ENCODE measurements at regions not wholly inside any gene's neighbourhood (a gene's known extent, or its start where the extent isn't known, plus 50 kb on each side); places are given as distances from the start of the nearest gene placed in this dataset.

GRCh38 chr4:125808022-125808421 is 493.3 kb downstream of the FAT4 start:
- Mint-ChIP-seq H3K9me3 (no peaks in the 10 kb centered on the region), H3K36me3 (no peaks in the 10 kb centered on the region), H3K27ac (no peak overlapping the region)
- ATAC-seq, result no peak
- DNase-seq (ENCODE audit: low spot score in 2 of 2), result no peak

- ATAC-seq (no peak), DNase-seq (ENCODE audit: low spot score in 2 of 2) (no peak)
- no peaks in the 10 kb centered on the region for H3K36me3 Mint-ChIP-seq
- H3K9me3 Mint-ChIP-seq, result peaks cover 0 to 5% of the 10 kb centered on the region in 2 donors
- no peak overlapping the region for H3K27ac Mint-ChIP-seq
These were observed 493.8 kb downstream of the FAT4 start for GRCh38 chr4:125808570-125808969.

GRCh38 chr4:125811892-125812291 is 497.1 kb downstream of the FAT4 start:
- Mint-ChIP-seq H3K27ac (no peak overlapping the region), H3K9me3 (peaks cover 6 to 11% of the 10 kb centered on the region in 2 donors), H3K36me3 (no peaks in the 10 kb centered on the region)
- DNase-seq (ENCODE audit: low spot score in 2 of 2) (no peak), ATAC-seq (no peak)

GRCh38 chr4:125826801-125827695 is 512.3 kb downstream of the FAT4 start:
- Mint-ChIP-seq H3K9me3 (peaks cover 9 to 11% of the 10 kb centered on the region in 2 donors), H3K36me3 (no peaks in the 10 kb centered on the region), H3K27ac (no peak overlapping the region)
- no peak for DNase-seq (ENCODE audit: low spot score in 2 of 2)
- ATAC-seq, result no peak

- H3K27ac Mint-ChIP-seq, result no peak overlapping the region
- no peaks in the 10 kb centered on the region for H3K36me3 Mint-ChIP-seq
- peaks cover 10 to 11% of the 10 kb centered on the region in 2 donors for H3K9me3 Mint-ChIP-seq
- DNase-seq (ENCODE audit: low spot score in 2 of 2) (no peak), ATAC-seq (no peak)
These were observed 512.9 kb downstream of the FAT4 start for GRCh38 chr4:125827696-125828052.

GRCh38 chr4:125828346-125828745 is 513.6 kb downstream of the FAT4 start:
- Mint-ChIP-seq H3K36me3 (no peaks in the 10 kb centered on the region), H3K9me3 (peaks cover 9 to 11% of the 10 kb centered on the region in 2 donors), H3K27ac (no peak overlapping the region)
- no peak for ATAC-seq
- no peak for DNase-seq (ENCODE audit: low spot score in 2 of 2)

- Mint-ChIP-seq H3K27ac (no peak overlapping the region), H3K9me3 (peaks cover 14 to 16% of the 10 kb centered on the region in 2 donors), H3K36me3 (no peaks in the 10 kb centered on the region)
- ATAC-seq (no peak), DNase-seq (ENCODE audit: low spot score in 2 of 2) (no peak)
These were observed 517.4 kb downstream of the FAT4 start for GRCh38 chr4:125832161-125832560.

- DNase-seq (ENCODE audit: low spot score in 2 of 2) (no peak), ATAC-seq (no peak)
- Mint-ChIP-seq H3K9me3 (peaks cover 6 to 10% of the 10 kb centered on the region in 2 donors), H3K36me3 (no peaks in the 10 kb centered on the region), H3K27ac (no peak overlapping the region)
These were observed 521.9 kb downstream of the FAT4 start for GRCh38 chr4:125836597-125837195.

- no peak overlapping the region for H3K27ac Mint-ChIP-seq
- DNase-seq (ENCODE audit: low spot score in 2 of 2) (no peak), ATAC-seq (no peak)
- no peaks in the 10 kb centered on the region for H3K36me3 Mint-ChIP-seq
- H3K9me3 Mint-ChIP-seq, result peaks cover 6% of the 10 kb centered on the region in 2 donors
These were observed 522.9 kb downstream of the FAT4 start for GRCh38 chr4:125837493-125838201.

GRCh38 chr4:125838202-125838601 is 523.4 kb downstream of the FAT4 start:
- H3K36me3 Mint-ChIP-seq, result no peaks in the 10 kb centered on the region
- ATAC-seq, result no peak
- DNase-seq (ENCODE audit: low spot score in 2 of 2), result no peak
- peaks cover 6% of the 10 kb centered on the region in 2 donors for H3K9me3 Mint-ChIP-seq
- no peak overlapping the region for H3K27ac Mint-ChIP-seq

GRCh38 chr4:125838924-125839323 is 524.2 kb downstream of the FAT4 start:
- H3K9me3 Mint-ChIP-seq, result peaks cover 6% of the 10 kb centered on the region in 2 donors
- no peak overlapping the region for H3K27ac Mint-ChIP-seq
- DNase-seq (ENCODE audit: low spot score in 2 of 2) (no peak), ATAC-seq (no peak)
- no peaks in the 10 kb centered on the region for H3K36me3 Mint-ChIP-seq

- ATAC-seq (no peak), DNase-seq (ENCODE audit: low spot score in 2 of 2) (no peak)
- Mint-ChIP-seq H3K9me3 (peaks cover 4 to 5% of the 10 kb centered on the region in 2 donors), H3K36me3 (no peaks in the 10 kb centered on the region), H3K27ac (no peak overlapping the region)
These were observed 529.2 kb downstream of the FAT4 start for GRCh38 chr4:125843947-125844346.

GRCh38 chr4:125847518-125847917 is 532.8 kb downstream of the FAT4 start:
- DNase-seq (ENCODE audit: low spot score in 2 of 2) (no peak), ATAC-seq (no peak)
- Mint-ChIP-seq H3K36me3 (no peaks in the 10 kb centered on the region), H3K27ac (no peak overlapping the region), H3K9me3 (peaks cover 10 to 11% of the 10 kb centered on the region in 2 donors)

GRCh38 chr4:125849869-125850268 is 535.1 kb downstream of the FAT4 start:
- H3K27ac Mint-ChIP-seq, result no peak overlapping the region
- DNase-seq (ENCODE audit: low spot score in 2 of 2), result no peak
- H3K9me3 Mint-ChIP-seq, result peaks cover 10 to 11% of the 10 kb centered on the region in 2 donors

GRCh38 chr4:125891597-125892258 is 577.0 kb downstream of the FAT4 start:
- Mint-ChIP-seq H3K27ac (no peak overlapping the region), H3K36me3 (peaks cover 0 to 6% of the 10 kb centered on the region in 2 donors), H3K9me3 (peaks cover 16 to 21% of the 10 kb centered on the region in 2 donors)
- ATAC-seq (no peak), DNase-seq (ENCODE audit: low spot score in 2 of 2) (no peak)

More at GRCh38 chr4:125849869-125850268, 535.1 kb downstream of the FAT4 start:
- ATAC-seq, result no peak
- no peaks in the 10 kb centered on the region for H3K36me3 Mint-ChIP-seq

- ATAC-seq, result no peak
- no peaks in the 10 kb centered on the region for H3K36me3 Mint-ChIP-seq
These were observed 590.0 kb downstream of the FAT4 start for GRCh38 chr4:125904802-125905201.

GRCh38 chr4:125911058-125911457 is 596.3 kb downstream of the FAT4 start:
- Mint-ChIP-seq H3K36me3 (no peaks in the 10 kb centered on the region), H3K9me3 (peaks cover 24 to 26% of the 10 kb centered on the region in 2 donors), H3K27ac (no peak overlapping the region)
- DNase-seq (ENCODE audit: low spot score in 2 of 2) (no peak), ATAC-seq (no peak)

More at GRCh38 chr4:125904802-125905201, 590.0 kb downstream of the FAT4 start:
- no peak for DNase-seq (ENCODE audit: low spot score in 2 of 2)
- H3K9me3 Mint-ChIP-seq, result peaks cover 15 to 25% of the 10 kb centered on the region in 2 donors
- H3K27ac Mint-ChIP-seq, result no peak overlapping the region

Measured in activated naive CD4-positive, alpha-beta T cell treated with anti-CD3 and anti-CD28 coated beads, Interleukin-2, amount 50 U/mL, for 72 hours (primary cell).